CD4-positive, alpha-beta T cell treated with Interferon gamma for 1 hour (primary cell): ENCODE measurements at regions not wholly inside any gene's neighbourhood (a gene's known extent, or its start where the extent isn't known, plus 50 kb on each side); places are given as distances from the start of the nearest gene placed in this dataset.
"Not testable (repeated sequence)": the region's sequence is repeated elsewhere in the genome, so short reads cannot be mapped to it uniquely, and the experiment has no call there.

Source experiments
- DNase-seq: peaks from one replicate; pipeline ENCODE4 v3.0.0-alpha.2; 2020

GRCh38 chr16:86946396-86946795, 368.0 kb downstream of the FOXL1 start:
- no peak for DNase-seq

GRCh38 chr16:86946981-86947380, 368.6 kb downstream of the FOXL1 start:
- no peak for DNase-seq

GRCh38 chr16:86948046-86948445, 369.1 kb downstream of the C16orf95 start:
- DNase-seq = no peak

- no peak for DNase-seq
These were observed 368.1 kb downstream of the C16orf95 start for GRCh38 chr16:86949116-86949515.

- no peak for DNase-seq
These were observed 367.6 kb downstream of the C16orf95 start for GRCh38 chr16:86949630-86950029.

GRCh38 chr16:86951041-86951822, 366.0 kb downstream of the C16orf95 start:
- DNase-seq = no peak

- DNase-seq = no peak
These were observed 365.2 kb downstream of the C16orf95 start for GRCh38 chr16:86951831-86952598.

GRCh38 chr16:86952769-86953168, 364.4 kb downstream of the C16orf95 start:
- DNase-seq = no peak

- DNase-seq = no peak
These were observed 363.4 kb downstream of the C16orf95 start for GRCh38 chr16:86953631-86954391.

GRCh38 chr16:86955136-86955855, 361.9 kb downstream of the C16orf95 start:
- DNase-seq = no peak

GRCh38 chr16:86956437-86956836, 360.8 kb downstream of the C16orf95 start:
- DNase-seq = no peak

- not testable (repeated sequence) for DNase-seq
These were observed 359.5 kb downstream of the C16orf95 start for GRCh38 chr16:86957662-86958198.

- DNase-seq = no peak
These were observed 358.8 kb downstream of the C16orf95 start for GRCh38 chr16:86958423-86958822.

GRCh38 chr16:86959091-86959651, 358.0 kb downstream of the C16orf95 start:
- no peak for DNase-seq

- no peak for DNase-seq
These were observed 357.5 kb downstream of the C16orf95 start for GRCh38 chr16:86959729-86960128.

GRCh38 chr16:86960266-86960665, 356.9 kb downstream of the C16orf95 start:
- DNase-seq = no peak

- no peak for DNase-seq
These were observed 356.0 kb downstream of the C16orf95 start for GRCh38 chr16:86961171-86961601.

GRCh38 chr16:86962259-86962658, 354.9 kb downstream of the C16orf95 start:
- no peak for DNase-seq

- no peak for DNase-seq
These were observed 354.3 kb downstream of the C16orf95 start for GRCh38 chr16:86962913-86963312.

GRCh38 chr16:86963600-86964575, 353.3 kb downstream of the C16orf95 start:
- DNase-seq = no peak

- DNase-seq = no peak
These were observed 352.4 kb downstream of the C16orf95 start for GRCh38 chr16:86964796-86965241.
